ENCODE measurements at regions not wholly inside any gene's neighbourhood (a gene's known extent, or its start where the extent isn't known, plus 50 kb on each side); places are given as distances from the start of the nearest gene placed in this dataset.
"Not testable (repeated sequence)": the region's sequence is repeated elsewhere in the genome, so short reads cannot be mapped to it uniquely, and the experiment has no call there.

DNA sequence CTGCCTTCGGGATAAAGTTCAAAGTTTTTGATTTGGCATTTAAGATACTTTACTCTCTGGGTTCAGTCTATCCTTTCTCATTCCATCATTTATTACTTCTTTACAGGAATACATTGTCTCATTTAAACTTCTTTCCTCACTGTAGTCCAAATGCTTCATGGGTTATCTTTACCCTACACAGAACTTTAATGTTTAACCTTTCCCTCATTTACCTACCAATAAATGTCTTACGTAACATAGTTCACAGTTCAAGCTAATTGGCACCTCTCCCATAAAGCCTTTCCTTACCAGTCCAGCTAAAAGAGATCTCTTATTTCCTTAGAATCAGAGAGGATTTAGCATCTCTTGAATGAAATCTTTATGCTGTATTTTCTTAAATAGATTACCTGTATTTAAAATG lies 476.3 kb upstream of the SEL1L start:
- TF ChIP-seq, protein P1, sequence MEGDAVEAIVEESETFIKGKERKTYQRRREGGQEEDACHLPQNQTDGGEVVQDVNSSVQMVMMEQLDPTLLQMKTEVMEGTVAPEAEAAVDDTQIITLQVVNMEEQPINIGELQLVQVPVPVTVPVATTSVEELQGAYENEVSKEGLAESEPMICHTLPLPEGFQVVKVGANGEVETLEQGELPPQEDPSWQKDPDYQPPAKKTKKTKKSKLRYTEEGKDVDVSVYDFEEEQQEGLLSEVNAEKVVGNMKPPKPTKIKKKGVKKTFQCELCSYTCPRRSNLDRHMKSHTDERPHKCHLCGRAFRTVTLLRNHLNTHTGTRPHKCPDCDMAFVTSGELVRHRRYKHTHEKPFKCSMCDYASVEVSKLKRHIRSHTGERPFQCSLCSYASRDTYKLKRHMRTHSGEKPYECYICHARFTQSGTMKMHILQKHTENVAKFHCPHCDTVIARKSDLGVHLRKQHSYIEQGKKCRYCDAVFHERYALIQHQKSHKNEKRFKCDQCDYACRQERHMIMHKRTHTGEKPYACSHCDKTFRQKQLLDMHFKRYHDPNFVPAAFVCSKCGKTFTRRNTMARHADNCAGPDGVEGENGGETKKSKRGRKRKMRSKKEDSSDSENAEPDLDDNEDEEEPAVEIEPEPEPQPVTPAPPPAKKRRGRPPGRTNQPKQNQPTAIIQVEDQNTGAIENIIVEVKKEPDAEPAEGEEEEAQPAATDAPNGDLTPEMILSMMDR (IDR thresholded peaks at IDR 0.05; ENCODE audit: insufficient read depth, low read depth, low read length, missing control alignments), result no peak
- no peak overlapping the region for H3K4me3 ChIP-seq (ENCODE audit: low read depth, low read length)
- no peak for DNase-seq (ENCODE audit: low read depth)

DNA sequence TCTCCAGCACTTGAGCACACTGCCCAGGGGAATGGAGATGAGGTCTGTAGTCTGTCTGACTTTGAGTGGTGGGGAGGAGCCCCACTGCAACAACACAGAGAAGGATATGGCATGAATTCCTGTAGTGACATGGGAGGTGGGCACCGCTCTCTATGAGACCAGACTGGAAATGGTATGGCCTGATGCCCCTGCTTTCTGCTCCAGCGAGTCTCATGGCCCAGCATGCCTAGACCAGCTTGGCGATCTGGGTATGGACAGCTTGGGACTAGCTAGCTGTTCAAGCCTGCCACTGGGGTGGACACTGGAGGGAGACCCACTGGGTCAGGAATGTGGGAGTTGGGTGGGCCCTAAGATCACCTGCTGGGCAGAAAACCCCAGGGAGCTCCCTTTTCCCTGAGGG lies 477.8 kb upstream of the SEL1L start:
- TF ChIP-seq, protein P1 (IDR thresholded peaks at IDR 0.05; ENCODE audit: insufficient read depth, low read depth, low read length, missing control alignments), result no peak
- H3K4me3 ChIP-seq (ENCODE audit: low read depth, low read length), result no peak overlapping the region
- no peak for DNase-seq (ENCODE audit: low read depth)

GRCh38 chr14:82029038-82029437 lies 495.4 kb upstream of the SEL1L start:
- TF ChIP-seq, protein P1 (IDR thresholded peaks at IDR 0.05; ENCODE audit: insufficient read depth, low read depth, low read length, missing control alignments), result no peak
- DNase-seq (ENCODE audit: low read depth), result no peak
- no peak overlapping the region for H3K4me3 ChIP-seq (ENCODE audit: low read depth, low read length)

DNA sequence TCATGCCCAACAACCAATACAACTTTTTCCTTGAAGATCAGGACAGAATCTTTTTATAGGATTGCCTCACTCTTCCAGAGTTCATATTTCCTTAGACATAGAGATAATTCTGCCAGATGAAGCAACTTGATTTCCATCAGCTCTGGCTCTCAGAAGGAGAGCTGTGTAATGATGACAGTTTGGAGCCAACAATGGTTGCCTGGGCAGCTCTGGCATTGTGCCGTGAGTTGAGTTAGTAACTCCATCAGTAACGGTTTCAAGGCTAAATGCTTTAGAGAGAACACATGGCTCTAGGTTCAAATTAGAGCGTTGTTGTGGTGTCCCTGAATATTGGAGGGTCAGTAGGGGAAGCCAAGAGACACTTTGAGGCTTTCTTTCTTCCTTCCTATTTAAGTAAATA lies 501.7 kb upstream of the SEL1L start:
- DNase-seq (ENCODE audit: low read depth), result no peak
- TF ChIP-seq, protein P1 (IDR thresholded peaks at IDR 0.05; ENCODE audit: insufficient read depth, low read depth, low read length, missing control alignments), result no peak
- no peak overlapping the region for H3K4me3 ChIP-seq (ENCODE audit: low read depth, low read length)

GRCh38 chr14:82038066-82038465 lies 504.4 kb upstream of the SEL1L start:
- not testable (repeated sequence) for DNase-seq (ENCODE audit: low read depth); H3K4me3 ChIP-seq (ENCODE audit: low read depth, low read length)

GRCh38 chr14:82045339-82045738 lies 511.7 kb upstream of the SEL1L start:
- no peak for DNase-seq (ENCODE audit: low read depth)
- no peak overlapping the region for H3K4me3 ChIP-seq (ENCODE audit: low read depth, low read length)
- TF ChIP-seq, protein P1 (IDR thresholded peaks at IDR 0.05; ENCODE audit: insufficient read depth, low read depth, low read length, missing control alignments), result no peak

DNA sequence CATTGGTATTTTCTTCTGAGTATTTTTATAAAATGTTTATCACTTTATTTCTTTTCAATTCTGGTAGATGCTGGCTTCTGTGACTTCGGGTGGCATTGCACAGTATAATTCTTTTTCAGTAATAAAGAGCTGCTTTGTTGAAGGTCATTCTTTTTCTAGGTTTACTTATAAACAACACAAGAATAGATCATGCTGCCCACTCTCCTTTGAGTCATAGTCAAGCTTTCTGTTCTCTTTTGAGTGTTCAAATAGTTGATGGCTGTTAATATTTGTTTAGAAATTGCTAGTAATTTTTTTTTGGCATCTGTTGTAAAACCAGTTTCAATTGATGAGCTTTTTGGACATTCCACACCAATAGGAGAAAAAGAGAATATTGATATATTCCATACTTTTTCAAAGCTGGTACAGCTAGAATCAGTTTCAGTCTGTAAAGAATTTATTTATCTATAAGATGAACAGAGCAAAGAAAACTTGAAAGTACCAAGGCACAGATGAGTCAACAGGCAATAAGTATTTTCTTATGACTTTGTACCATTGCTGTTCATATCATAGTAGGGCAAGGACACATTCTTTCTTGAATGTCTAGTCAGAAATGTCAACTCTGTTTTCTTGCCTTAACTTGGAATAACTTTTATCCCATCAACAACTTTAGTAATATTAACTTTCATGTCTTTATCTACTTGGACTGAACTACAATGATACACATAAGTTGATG lies 513.0 kb upstream of the SEL1L start:
- TF ChIP-seq, protein P1 (IDR thresholded peaks at IDR 0.05; ENCODE audit: insufficient read depth, low read depth, low read length, missing control alignments), result no peak
- no peak for DNase-seq (ENCODE audit: low read depth)
- H3K4me3 ChIP-seq (ENCODE audit: low read depth, low read length), result no peak overlapping the region

Data from GM12865 (cell line).